ENCODE measurements at regions not wholly inside any gene's neighbourhood (a gene's known extent, or its start where the extent isn't known, plus 50 kb on each side); places are given as distances from the start of the nearest gene placed in this dataset.

DNA sequence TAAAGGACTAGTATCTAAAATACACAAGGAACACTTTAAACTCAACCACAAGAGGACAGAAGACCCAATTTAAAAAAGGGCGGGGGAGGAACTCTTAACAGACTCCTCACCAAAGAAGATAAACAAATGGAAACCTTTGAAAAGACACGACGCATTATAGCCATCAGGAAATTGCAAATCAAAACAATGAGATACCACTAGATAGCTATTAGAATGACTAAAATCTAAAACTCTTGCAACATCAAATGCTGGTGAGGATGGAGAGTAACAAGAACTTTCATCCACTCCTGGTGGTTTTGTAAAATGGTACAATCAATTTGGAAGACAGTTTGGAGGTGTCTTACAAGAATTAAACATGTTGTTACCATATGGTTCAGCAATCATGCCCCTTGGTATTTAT is 708.2 kb downstream of the BRINP3 start:
- no peak for TF ChIP-seq CTCF (IDR thresholded peaks at IDR 0.05 in 8 of 11, conservative IDR thresholded peaks at IDR 0.05 in 3 of 11)
- TF ChIP-seq POLR2A (IDR thresholded peaks at IDR 0.05) = no peak
- TF ChIP-seq POLR2AphosphoS5 (IDR thresholded peaks at IDR 0.05) = no peak
